ENCODE measurements at regions not wholly inside any gene's neighbourhood (a gene's known extent, or its start where the extent isn't known, plus 50 kb on each side); places are given as distances from the start of the nearest gene placed in this dataset.

GRCh38 chr2:142254031-142254430 is 123.2 kb upstream of the LRP1B start:
- no peak for DNase-seq (ENCODE audit: low read depth)

DNA sequence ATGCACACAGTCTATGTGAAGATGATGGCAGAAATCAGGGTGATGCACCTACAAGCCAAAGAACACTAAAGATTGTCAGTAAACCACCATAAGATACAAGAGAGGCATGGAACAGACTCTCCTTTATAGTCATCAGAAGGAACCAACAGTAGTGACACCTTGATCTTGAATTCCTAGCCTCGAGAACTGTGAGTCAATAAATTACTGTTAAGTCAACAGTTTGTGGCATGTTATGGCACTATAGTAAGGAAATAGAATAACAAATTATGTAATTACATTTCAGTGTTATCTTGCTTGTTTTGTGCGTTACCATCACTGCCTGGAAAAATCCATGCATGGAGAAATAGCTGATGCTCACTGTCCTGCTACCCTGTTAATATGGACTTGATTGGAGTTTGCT is 110.2 kb upstream of the LRP1B start:
- peak; percentile 24 for DNase-seq (ENCODE audit: low read depth)

- no peak for DNase-seq (ENCODE audit: low read depth)
Measured at GRCh38 chr2:142236181-142236580, 105.4 kb upstream of the LRP1B start.

GRCh38 chr2:142234741-142235140 is 103.9 kb upstream of the LRP1B start:
- no peak for DNase-seq (ENCODE audit: low read depth)

DNA sequence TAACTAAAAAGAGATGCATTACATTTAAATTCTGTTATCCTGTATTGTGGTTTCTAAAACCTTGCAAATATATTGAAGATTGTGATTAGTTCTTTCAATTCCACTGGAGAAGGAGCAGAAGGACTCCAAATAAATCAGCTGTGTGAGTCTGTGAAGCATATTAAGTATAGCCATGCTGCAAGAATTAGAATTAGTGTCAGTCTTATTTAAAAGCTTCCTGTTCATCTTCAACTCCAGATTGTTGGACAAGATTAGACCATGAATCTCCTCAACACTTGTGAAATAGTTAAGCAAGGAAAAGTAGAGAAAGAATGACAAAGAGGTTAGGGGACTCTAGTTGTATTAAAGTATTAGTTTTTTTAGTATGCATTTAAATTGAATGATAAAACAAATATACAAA is 92.5 kb upstream of the LRP1B start:
- DNase-seq (ENCODE audit: low read depth) = no peak

GRCh38 chr2:142222715-142223114 is 91.9 kb upstream of the LRP1B start:
- no peak for DNase-seq (ENCODE audit: low read depth)

DNA sequence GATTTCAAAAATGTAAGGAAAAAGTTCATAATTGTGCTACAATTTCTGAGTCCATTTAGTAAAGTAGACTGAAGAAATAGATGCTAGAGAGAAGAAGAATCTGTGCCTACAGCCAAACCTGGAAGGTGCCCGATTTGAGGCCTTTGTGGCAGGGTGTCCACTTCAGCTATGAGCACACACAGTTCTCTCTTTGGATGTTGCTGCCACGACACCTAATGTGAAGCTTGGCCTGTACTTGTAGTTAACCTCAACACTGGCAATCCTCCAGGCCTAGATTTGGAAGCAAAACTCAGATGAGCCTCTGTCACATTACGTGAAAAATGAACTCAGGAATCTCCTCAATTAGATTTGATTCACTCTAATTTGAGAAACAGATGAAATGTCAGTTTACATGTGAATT is 90.1 kb upstream of the LRP1B start:
- DNase-seq (ENCODE audit: low read depth) = peak; percentile 16

- no peak for DNase-seq (ENCODE audit: low read depth)
Measured at GRCh38 chr2:142220239-142220638, 89.4 kb upstream of the LRP1B start.

GRCh38 chr2:142218471-142218870 is 87.7 kb upstream of the LRP1B start:
- DNase-seq (ENCODE audit: low read depth) = peak; percentile 25

- peak; percentile 8 for DNase-seq (ENCODE audit: low read depth)
Measured at GRCh38 chr2:142217804-142218203, 87.0 kb upstream of the LRP1B start.

DNA sequence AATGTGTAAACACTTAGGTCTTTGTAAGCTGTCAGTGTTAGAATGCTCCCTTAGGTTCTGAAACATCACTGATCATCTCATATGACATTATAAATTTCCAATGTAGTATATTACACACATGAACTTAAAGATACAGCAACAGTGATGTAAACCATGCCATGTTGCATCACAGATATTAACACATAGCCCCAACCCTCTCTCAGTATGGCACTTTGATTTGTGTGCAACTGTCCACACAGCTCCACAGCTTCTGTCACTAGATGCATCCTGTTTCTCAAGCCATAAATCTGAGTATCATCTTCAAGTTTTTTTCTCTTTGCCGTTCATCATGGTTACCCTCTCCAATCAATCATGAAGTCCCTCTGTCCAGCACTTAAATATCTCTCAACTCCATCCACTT is 69.2 kb upstream of the LRP1B start:
- DNase-seq (ENCODE audit: low read depth) = no peak

DNA sequence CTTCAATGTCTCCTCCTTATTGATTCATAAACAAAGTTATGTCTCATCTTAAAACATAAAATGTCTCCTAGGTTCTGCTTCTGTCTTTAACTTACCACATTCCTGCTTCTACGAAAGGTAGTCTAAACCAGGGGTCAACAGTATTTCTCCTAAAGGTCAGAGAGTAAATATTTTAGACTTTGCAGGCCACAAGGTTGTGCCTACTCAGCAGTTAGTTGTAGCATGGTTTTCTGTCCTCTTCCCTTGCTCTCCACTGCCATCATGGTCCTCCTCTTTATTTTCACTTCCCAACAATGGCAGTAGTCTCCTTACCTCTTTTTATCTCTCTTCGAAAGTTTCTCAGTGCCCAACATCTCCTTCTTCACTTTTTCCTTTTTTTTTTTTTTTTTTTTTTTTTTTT is 68.3 kb upstream of the LRP1B start:
- no peak for DNase-seq (ENCODE audit: low read depth)

DNA sequence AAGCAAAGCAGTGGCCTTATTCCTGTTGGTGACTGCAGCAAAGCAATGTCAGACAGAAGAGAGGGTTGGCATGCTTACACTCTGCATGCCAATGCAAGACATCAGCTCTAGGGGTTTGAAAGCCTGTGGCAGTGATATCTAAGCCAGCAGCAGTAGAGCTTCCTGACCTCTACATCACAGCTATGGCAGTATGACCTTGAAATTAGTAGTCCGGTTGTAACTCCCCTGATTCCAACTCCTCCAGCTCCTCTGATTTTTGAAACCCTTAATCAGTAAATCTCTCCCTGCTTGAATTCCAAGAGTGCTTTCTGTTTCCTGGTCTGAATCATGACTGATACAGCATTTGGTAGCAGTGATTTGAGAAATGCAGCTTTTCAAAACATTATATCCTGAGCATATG is 60.0 kb upstream of the LRP1B start:
- peak; percentile 50 for DNase-seq (ENCODE audit: low read depth)

DNA sequence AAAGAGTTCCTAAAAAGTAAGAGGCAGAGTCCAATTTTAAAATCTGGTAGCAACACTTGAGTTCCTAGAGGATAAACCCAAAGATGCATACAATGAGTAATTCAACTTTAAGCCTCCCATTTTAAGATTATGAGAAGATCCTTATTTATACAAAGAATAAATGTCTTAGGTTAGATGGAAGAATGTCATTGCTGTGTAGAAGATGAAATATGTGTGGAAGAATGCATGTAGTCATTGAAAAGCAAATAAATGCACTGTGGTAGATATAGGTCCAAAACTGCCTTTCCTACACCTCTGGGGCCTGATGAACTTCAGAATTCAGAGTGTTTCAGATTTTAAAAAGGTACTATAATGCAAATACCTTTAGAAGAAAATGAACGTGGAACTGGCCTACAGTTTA is 58.7 kb upstream of the LRP1B start:
- DNase-seq (ENCODE audit: low read depth) = no peak

- DNase-seq (ENCODE audit: low read depth) = peak; percentile 43
Measured at GRCh38 chr2:142188562-142188961, 57.7 kb upstream of the LRP1B start.

GRCh38 chr2:142180820-142181533 is 50.2 kb upstream of the LRP1B start:
- DNase-seq (ENCODE audit: low read depth) = peak; percentile 25

Data from renal cortical epithelial cell (primary cell).